Stimulated activated CD4-positive, alpha-beta T cell treated with anti-CD3 and anti-CD28 coated beads, Interleukin-1b, Interleukin-23, amount 100 ng/mL, for 48 hours (primary cell): ENCODE measurements at regions not wholly inside any gene's neighbourhood (a gene's known extent, or its start where the extent isn't known, plus 50 kb on each side); places are given as distances from the start of the nearest gene placed in this dataset.

ENCODE experiments used
- DNase-seq: peaks from one replicate; pipeline ENCODE4 v3.0.0-alpha.2; 2020

GRCh38 chr3:163927521-163927920 is 1150.8 kb downstream of the SI start:
- no peak for DNase-seq

GRCh38 chr3:163924600-163924999 is 1153.7 kb downstream of the SI start:
- DNase-seq: no peak

GRCh38 chr3:163919154-163919553 is 1159.1 kb downstream of the SI start:
- DNase-seq: no peak

- no peak for DNase-seq
Observed at GRCh38 chr3:163916596-163917560, 1161.4 kb downstream of the SI start.

- DNase-seq: no peak
Observed at GRCh38 chr3:163915280-163915679, 1163.0 kb downstream of the SI start.

GRCh38 chr3:163914567-163914966 is 1163.7 kb downstream of the SI start:
- DNase-seq: no peak

GRCh38 chr3:163891771-163892170 is 1186.5 kb downstream of the SI start:
- no peak for DNase-seq

GRCh38 chr3:163890661-163891060 is 1187.6 kb downstream of the SI start:
- no peak for DNase-seq

GRCh38 chr3:163879172-163879571 is 1199.1 kb downstream of the SI start:
- no peak for DNase-seq

- no peak for DNase-seq
Observed at GRCh38 chr3:163878396-163878795, 1199.9 kb downstream of the SI start.

- no peak for DNase-seq
Observed at GRCh38 chr3:163877805-163878204, 1200.5 kb downstream of the SI start.

- no peak for DNase-seq
Observed at GRCh38 chr3:163863146-163863545, 1215.2 kb downstream of the SI start.

- no peak for DNase-seq
Observed at GRCh38 chr3:163852233-163852632, 1226.1 kb downstream of the SI start.

GRCh38 chr3:163838769-163839168 is 1239.5 kb downstream of the SI start:
- no peak for DNase-seq

GRCh38 chr3:163832547-163832946 is 1245.7 kb downstream of the SI start:
- no peak for DNase-seq

- no peak for DNase-seq
Observed at GRCh38 chr3:163821841-163822240, 1256.5 kb downstream of the SI start.

GRCh38 chr3:163817015-163817414 is 1261.3 kb downstream of the SI start:
- DNase-seq: no peak

GRCh38 chr3:163813935-163814334 is 1264.4 kb downstream of the SI start:
- DNase-seq: no peak

GRCh38 chr3:163812006-163812405 is 1266.3 kb downstream of the SI start:
- DNase-seq: no peak

- no peak for DNase-seq
Observed at GRCh38 chr3:163809540-163809993, 1268.7 kb downstream of the SI start.

- no peak for DNase-seq
Observed at GRCh38 chr3:163786416-163786815, 1291.9 kb downstream of the SI start.

GRCh38 chr3:163785693-163786092 is 1292.6 kb downstream of the SI start:
- DNase-seq: no peak

GRCh38 chr3:163779396-163780344 is 1298.6 kb downstream of the SI start:
- no peak for DNase-seq

GRCh38 chr3:163776743-163777142 is 1301.6 kb downstream of the SI start:
- no peak for DNase-seq
